GM12872 (cell line): ENCODE measurements at regions not wholly inside any gene's neighbourhood (a gene's known extent, or its start where the extent isn't known, plus 50 kb on each side); places are given as distances from the start of the nearest gene placed in this dataset.

ENCODE experiments used
- CTCF ChIP-seq: IDR thresholded peaks from 3 replicates; pipeline ENCODE4 v1.5.1; 2011; ENCODE audit warnings: low read depth, mild to moderate bottlenecking, low read length, moderate library complexity; ENCODE audit not compliant: insufficient read depth

DNA sequence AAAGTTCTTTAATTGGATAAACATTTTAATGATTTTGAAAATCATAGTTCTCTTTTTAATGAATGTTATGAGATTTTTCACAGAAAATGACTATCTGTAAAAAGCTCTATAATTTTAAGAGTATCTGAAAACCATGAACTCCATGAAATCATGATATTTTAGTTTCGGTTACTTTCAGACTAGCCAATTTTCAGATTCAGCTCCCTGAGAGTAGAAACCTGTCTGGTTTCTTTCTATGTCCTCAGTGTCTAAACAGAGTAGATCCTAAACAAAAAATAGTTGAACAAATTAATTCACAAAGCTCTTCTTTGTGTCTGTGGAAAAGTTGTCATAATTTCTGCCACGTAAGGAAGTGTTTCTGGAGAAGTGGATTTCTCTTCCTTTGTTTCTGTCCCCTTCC lies 1247.7 kb downstream of the NSUN3 start:
- no peak for TF ChIP-seq CTCF

DNA sequence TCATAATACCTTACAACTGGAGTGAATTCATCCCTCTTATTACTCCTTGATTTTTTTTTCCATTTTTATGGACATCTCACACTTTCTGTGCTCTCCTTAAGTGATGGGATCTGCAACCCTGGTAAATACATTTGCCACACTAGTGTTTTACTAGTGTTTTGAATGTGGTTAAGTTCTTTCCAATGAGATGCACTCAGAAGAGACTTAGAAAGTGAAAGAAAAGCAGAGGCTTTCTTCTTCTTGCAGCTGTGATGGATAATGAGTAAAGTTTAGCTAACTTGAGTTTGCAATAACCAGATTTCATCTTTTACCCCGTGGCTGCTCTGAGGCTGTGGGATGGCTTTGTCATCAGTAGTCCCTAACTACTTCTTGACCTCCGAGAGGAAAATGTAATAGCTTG lies 1248.4 kb downstream of the NSUN3 start:
- TF ChIP-seq CTCF = no peak

- TF ChIP-seq CTCF = no peak
Observed at GRCh38 chr3:95312650-95313049, 1249.8 kb downstream of the NSUN3 start.

DNA sequence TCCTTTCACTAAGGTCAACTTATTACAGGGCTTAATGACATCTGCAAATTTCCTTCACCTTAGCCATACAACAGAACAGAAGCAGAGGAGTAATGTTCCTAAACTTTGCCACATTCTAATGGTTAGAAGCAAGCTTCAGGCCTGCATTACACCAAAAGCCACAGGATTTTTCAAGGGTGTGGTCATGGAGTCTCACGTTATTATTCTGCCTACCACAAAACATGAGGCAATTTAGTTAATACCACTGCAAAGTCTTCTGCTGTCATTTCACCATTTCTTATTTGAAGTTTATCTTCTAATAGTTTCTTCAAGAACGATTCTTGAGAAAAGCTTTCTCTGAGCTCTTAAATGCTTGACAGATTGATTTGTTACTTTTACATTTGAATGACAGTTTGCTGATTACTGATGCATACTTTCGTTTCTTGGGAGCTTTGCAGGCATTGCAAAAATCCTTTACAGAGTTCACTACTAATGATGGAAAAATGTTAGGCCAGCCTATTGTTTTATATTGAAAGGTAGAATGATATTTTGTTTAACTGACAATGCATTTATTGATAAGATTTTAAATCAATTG lies 1257.1 kb downstream of the NSUN3 start:
- no peak for TF ChIP-seq CTCF

DNA sequence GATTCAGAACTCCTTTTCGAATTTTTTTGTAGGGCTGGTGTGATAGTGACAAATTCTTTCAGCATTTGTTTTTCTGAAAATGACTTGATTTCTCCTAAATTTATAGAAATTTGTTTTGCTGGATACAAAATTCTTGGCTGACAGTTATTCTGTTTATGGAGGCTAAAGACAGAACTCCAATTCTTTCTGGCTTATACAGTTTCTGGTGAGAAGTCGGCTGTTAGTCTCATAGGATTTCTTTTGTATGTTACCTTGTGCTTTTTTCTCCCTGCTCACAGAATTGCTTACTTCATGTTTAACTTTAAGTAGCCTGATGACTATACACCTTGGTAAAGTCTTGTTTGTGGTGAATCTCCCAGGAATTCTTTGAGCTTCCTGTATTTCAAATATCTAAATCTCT lies 1264.6 kb downstream of the NSUN3 start:
- no peak for TF ChIP-seq CTCF

GRCh38 chr3:95333826-95334225 lies 1271.0 kb downstream of the NSUN3 start:
- no peak for TF ChIP-seq CTCF

DNA sequence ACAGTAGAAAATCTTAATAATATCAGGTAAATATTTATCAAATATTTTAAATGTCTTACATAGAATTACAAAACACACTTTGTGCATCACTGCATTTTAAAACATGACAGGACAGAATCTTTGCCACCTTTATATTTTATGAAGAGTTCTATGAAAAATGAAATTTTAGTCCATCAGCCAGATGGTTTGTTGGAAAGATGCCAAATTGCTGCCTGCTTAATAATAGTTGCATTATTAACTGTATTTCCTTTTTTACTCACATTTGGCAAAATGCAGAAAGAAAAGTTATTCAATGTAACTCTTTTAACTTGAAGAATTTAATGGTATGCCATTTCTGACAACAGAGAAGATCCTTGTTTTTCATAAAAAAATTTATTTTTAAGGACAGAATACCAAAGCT lies 1271.6 kb downstream of the NSUN3 start:
- TF ChIP-seq CTCF = no peak

- TF ChIP-seq CTCF = no peak
Observed at GRCh38 chr3:95335517-95335916, 1272.7 kb downstream of the NSUN3 start.
